Omental fat pad (tissue), 3 donors: ENCODE measurements at regions not wholly inside any gene's neighbourhood (a gene's known extent, or its start where the extent isn't known, plus 50 kb on each side); places are given as distances from the start of the nearest gene placed in this dataset.

Source experiments
- ATAC-seq: fragments of 150-250 bp; one replicate; pipeline ENCODE4 v1.9.1; 2016; ENCODE audit warnings: mild to moderate bottlenecking, moderate library complexity; ENCODE audit not compliant: low FRiP score
- DNase-seq: peaks from one replicate; pipeline ENCODE4 v3.0.0-alpha.2; 2019; ENCODE audit warnings: low spot score
- CTCF ChIP-seq, 3 donors: fragments of 450-650 bp; IDR thresholded peaks; one replicate each; pipeline ENCODE4 v1.5.1; 2016 to 2017; ENCODE audit warnings: antibody characterized with exemption in 3 of 3, mild to moderate bottlenecking in 3 of 3, moderate library complexity in 2 of 3

GRCh38 chr12:23303220-23303619, 646.2 kb downstream of the SOX5 start:
- ATAC-seq: no peak

GRCh38 chr12:23303821-23304220, 645.6 kb downstream of the SOX5 start:
- ATAC-seq (no peak), DNase-seq (no peak)
- TF ChIP-seq CTCF (IDR thresholded peaks at IDR 0.05): no peak

More at GRCh38 chr12:23303220-23303619, 646.2 kb downstream of the SOX5 start:
- no peak for TF ChIP-seq CTCF (IDR thresholded peaks at IDR 0.05)
- DNase-seq: no peak

GRCh38 chr12:23333938-23334337, 615.5 kb downstream of the SOX5 start:
- TF ChIP-seq CTCF (IDR thresholded peaks at IDR 0.05): no peak
- DNase-seq: no peak

GRCh38 chr12:23335593-23335992, 613.9 kb downstream of the SOX5 start:
- no peak for TF ChIP-seq CTCF (IDR thresholded peaks at IDR 0.05)
- ATAC-seq (no peak), DNase-seq (no peak)

More at GRCh38 chr12:23333938-23334337, 615.5 kb downstream of the SOX5 start:
- ATAC-seq: no peak

- DNase-seq (no peak), ATAC-seq (no peak)
- no peak for TF ChIP-seq CTCF (IDR thresholded peaks at IDR 0.05)
These were observed 612.3 kb downstream of the SOX5 start for GRCh38 chr12:23337213-23337612.

- ATAC-seq (no peak), DNase-seq (no peak)
- no peak for TF ChIP-seq CTCF (IDR thresholded peaks at IDR 0.05)
These were observed 609.1 kb downstream of the SOX5 start for GRCh38 chr12:23340351-23340750.

- no peak for TF ChIP-seq CTCF (IDR thresholded peaks at IDR 0.05)
- ATAC-seq: no peak
These were observed 607.1 kb downstream of the SOX5 start for GRCh38 chr12:23342407-23342806.

More at GRCh38 chr12:23342407-23342806, 607.1 kb downstream of the SOX5 start:
- no peak for DNase-seq
